Mucosa of descending colon (tissue), 3 donors: ENCODE measurements at regions not wholly inside any gene's neighbourhood (a gene's known extent, or its start where the extent isn't known, plus 50 kb on each side); places are given as distances from the start of the nearest gene placed in this dataset.

Experiments used
- ATAC-seq: fragments of 200-7000 bp; cut with Tn5 transposase; one replicate; pipeline ENCODE4 v1.9.1; 2020; ENCODE audit warnings: mild to moderate bottlenecking, moderate library complexity
- DNase-seq, 3 donors: peaks; one replicate each; pipeline ENCODE4 v3.0.0-alpha.2; 2020
- H3K36me3 ChIP-seq: fragments of 200-600 bp; one replicate; pipeline ENCODE4 v1.8.0; 2021; ENCODE audit warnings: low read depth, mild to moderate bottlenecking
- H3K4me1 ChIP-seq: fragments of 200-600 bp; one replicate; pipeline ENCODE4 v1.8.0; 2021; ENCODE audit warnings: low read depth, mild to moderate bottlenecking
- H3K4me3 ChIP-seq: fragments of 200-600 bp; one replicate; pipeline ENCODE4 v1.8.0; 2021; ENCODE audit warnings: mild to moderate bottlenecking
- H3K9me3 ChIP-seq: fragments of 200-600 bp; one replicate; pipeline ENCODE4 v1.8.0; 2021; ENCODE audit warnings: mild to moderate bottlenecking
- CTCF ChIP-seq: fragments of 200-600 bp; IDR thresholded peaks from one replicate; pipeline ENCODE4 v1.8.0; 2022; ENCODE audit warnings: antibody characterized with exemption, mild to moderate bottlenecking
- intact Hi-C, 2 donors: fragments of 100-400 bp; cut with DNase I in 1 of 2; cut with micrococcal nuclease in 1 of 2; formaldehyde crosslinking; loops; one replicate each; pipeline versions ENCODE4 v1.11.0 to v1.11.1; 2022; cut with DNase I, micrococcal nuclease
- donor health status: DM: no; HTN: no; CAD: no; lungs with moderate emphysema.
- donor health status: DM: no; HTN: no; CAD: no.
- donor health status: DM: no; HTN: yes; CAD: no.

GRCh38 chr10:90175161-90175681 is 473.8 kb downstream of the KIF20B start:
- no peaks in the 10 kb centered on the region for H3K4me1 ChIP-seq
- peak; percentile 31 for ATAC-seq
- intact Hi-C loops: no loop called here
- no peaks in the 10 kb centered on the region for H3K9me3 ChIP-seq
- no peak overlapping the region for H3K4me3 ChIP-seq
- TF ChIP-seq CTCF: no peak
- peak in 2 of 3 donors; percentile 2 to 50 for DNase-seq
- no peaks in the 10 kb centered on the region for H3K36me3 ChIP-seq

- ATAC-seq: peak; percentile 48
- H3K9me3 ChIP-seq: no peaks in the 10 kb centered on the region
- no peaks in the 10 kb centered on the region for H3K4me1 ChIP-seq
- no peak for TF ChIP-seq CTCF
- intact Hi-C loops: no loop called here
- H3K36me3 ChIP-seq: no peaks in the 10 kb centered on the region
- DNase-seq: peak in 1 of 3 donors; percentile 8
- H3K4me3 ChIP-seq: no peak overlapping the region
Measured at GRCh38 chr10:90179696-90180407, 478.5 kb downstream of the KIF20B start.

DNA sequence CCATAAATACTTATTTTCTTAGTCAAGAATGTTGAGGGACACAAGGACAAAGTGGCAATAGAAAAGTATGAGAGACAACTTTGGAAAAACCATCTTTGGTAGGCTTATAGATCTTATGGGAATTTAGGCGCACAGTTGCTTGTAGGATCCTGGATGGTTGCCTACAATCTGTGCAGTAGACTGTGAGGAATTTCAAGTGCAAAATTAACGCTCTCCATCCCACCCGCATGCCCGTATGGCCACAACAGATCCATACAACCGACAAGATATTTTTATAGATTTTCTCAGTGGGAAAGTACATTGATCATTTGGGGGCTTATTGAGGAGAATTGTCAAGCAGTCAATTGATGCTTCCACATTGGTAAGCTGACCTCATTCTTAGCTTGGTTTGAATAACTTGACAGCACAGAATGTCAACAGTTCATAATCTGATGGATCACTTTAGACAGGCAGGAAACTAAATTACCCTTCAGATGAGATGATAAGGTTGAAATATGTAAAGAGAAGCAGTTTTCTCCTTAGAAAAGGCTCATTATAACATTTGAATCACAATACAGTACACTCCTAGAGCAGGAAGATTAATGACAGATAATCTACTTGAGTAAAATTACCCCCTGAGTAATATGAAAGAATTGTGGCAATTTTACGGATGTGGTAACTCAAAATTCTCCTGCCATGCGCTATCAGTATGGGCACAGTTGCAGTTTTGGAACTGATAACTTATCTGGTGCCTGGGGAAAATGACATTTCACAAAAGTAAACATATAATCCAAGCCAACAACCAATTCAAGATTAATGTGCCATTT is 479.7 kb downstream of the KIF20B start:
- DNase-seq (no peak), ATAC-seq (no peak)
- no peak for TF ChIP-seq CTCF
- no peaks in the 10 kb centered on the region for H3K9me3 ChIP-seq
- H3K36me3 ChIP-seq: no peaks in the 10 kb centered on the region
- H3K4me3 ChIP-seq: no peak overlapping the region
- no peaks in the 10 kb centered on the region for H3K4me1 ChIP-seq
- intact Hi-C loops: no loop called here

- no peak for DNase-seq
- Histone ChIP-seq H3K36me3 (no peaks in the 10 kb centered on the region), H3K9me3 (no peaks in the 10 kb centered on the region), H3K4me3 (no peak overlapping the region), H3K4me1 (no peaks in the 10 kb centered on the region)
- no peak for TF ChIP-seq CTCF
- ATAC-seq: no peak
- intact Hi-C loops: no loop called here
Measured at GRCh38 chr10:90192825-90193224, 491.4 kb downstream of the KIF20B start.

DNA sequence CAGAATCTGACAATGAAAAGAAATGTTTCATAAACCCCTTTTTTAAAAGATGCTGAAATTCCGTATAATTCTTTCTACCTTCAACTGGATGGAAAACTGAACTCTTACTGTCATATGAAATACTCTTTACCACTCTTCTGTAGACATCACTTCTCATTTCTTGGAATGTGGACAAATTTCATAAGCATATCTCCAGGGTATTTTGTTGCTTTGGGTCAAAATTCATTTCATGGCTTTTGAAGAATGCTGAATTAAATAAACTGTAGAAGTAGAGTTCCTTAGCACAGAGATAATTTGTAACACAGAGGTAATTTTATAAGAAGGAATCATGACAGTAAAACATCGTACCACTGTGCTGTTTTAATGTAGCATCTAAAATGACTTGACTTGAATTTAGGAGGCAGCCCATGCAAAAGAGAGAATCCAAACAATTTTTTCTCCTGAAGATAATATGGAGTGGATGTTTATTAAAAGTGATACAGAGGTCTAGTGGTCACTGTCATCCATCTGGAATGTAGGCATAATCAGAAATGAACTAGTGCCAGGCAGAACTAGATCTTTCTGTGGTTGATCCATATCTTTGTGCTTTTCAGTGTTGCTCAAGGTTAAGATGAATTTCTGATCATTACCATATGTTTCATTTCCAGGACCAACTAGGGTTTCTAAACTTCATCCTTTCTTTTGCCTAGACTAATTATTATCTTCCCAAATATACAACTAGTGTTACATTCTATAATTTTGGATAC is 492.0 kb downstream of the KIF20B start:
- Histone ChIP-seq H3K4me3 (no peak overlapping the region), H3K4me1 (no peaks in the 10 kb centered on the region), H3K9me3 (no peaks in the 10 kb centered on the region), H3K36me3 (no peaks in the 10 kb centered on the region)
- ATAC-seq (no peak), DNase-seq (no peak)
- intact Hi-C loops: no loop called here
- no peak for TF ChIP-seq CTCF
